Endodermal cell (in vitro differentiated cells): ENCODE measurements at regions not wholly inside any gene's neighbourhood (a gene's known extent, or its start where the extent isn't known, plus 50 kb on each side); places are given as distances from the start of the nearest gene placed in this dataset.

ENCODE experiments used
- DNase-seq: peaks from one replicate; pipeline ENCODE4 v3.0.0-alpha.2; 2017
- H3K27ac ChIP-seq: 2 replicates; pipeline ENCODE4 v1.5.1; 2013; ENCODE audit warnings: mild to moderate bottlenecking, low read depth, low read length, moderate library complexity
- H3K27me3 ChIP-seq: 2 replicates; pipeline ENCODE4 v1.6.1; 2013; ENCODE audit warnings: mild to moderate bottlenecking, low read length, moderate library complexity; ENCODE audit not compliant: insufficient read depth, control insufficient read depth, poor library complexity, severe bottlenecking
- H3K36me3 ChIP-seq: 2 replicates; pipeline ENCODE4 v1.7.0; 2013; ENCODE audit warnings: mild to moderate bottlenecking, low read length, moderate library complexity; ENCODE audit not compliant: control insufficient read depth, insufficient read depth
- H3K4me1 ChIP-seq: one replicate; pipeline ENCODE4 v1.7.0; 2013; ENCODE audit warnings: low read length; ENCODE audit not compliant: control insufficient read depth, insufficient read depth
- H3K4me3 ChIP-seq: 2 replicates; pipeline ENCODE4 v1.5.1; 2013; ENCODE audit warnings: mild to moderate bottlenecking, low read length, moderate library complexity
- H3K9ac ChIP-seq: 2 replicates; pipeline ENCODE4 v1.6.1; 2013; ENCODE audit warnings: mild to moderate bottlenecking, low read length, moderate library complexity; ENCODE audit not compliant: poor library complexity, severe bottlenecking; ENCODE audit errors: extremely low read depth
- H3K9me3 ChIP-seq: 2 replicates; pipeline ENCODE4 v1.6.1; 2013; ENCODE audit warnings: mild to moderate bottlenecking, low read length, moderate library complexity; ENCODE audit not compliant: control insufficient read depth
- H3K27ac Mint-ChIP-seq: 2 replicates; pipeline ENCODE4 v1.8.0; 2020; ENCODE audit warnings: mixed read lengths
- H3K27me3 Mint-ChIP-seq: 2 replicates; pipeline ENCODE4 v1.8.0; 2021; ENCODE audit warnings: mild to moderate bottlenecking, mixed read lengths; ENCODE audit not compliant: insufficient read depth
- H3K36me3 Mint-ChIP-seq: 2 replicates; pipeline ENCODE4 v1.8.0; 2020; ENCODE audit warnings: low read depth, mixed read lengths
- H3K4me1 Mint-ChIP-seq: 2 replicates; pipeline ENCODE4 v1.8.0; 2020; ENCODE audit warnings: mixed read lengths
- H3K4me3 Mint-ChIP-seq: 2 replicates; pipeline ENCODE4 v1.8.0; 2020; ENCODE audit warnings: mild to moderate bottlenecking, moderate library complexity, mixed read lengths
- H3K9me3 Mint-ChIP-seq: 2 replicates; pipeline ENCODE4 v1.8.0; 2020; ENCODE audit warnings: mild to moderate bottlenecking, mixed read lengths
- WGBS, 2 experiments: methylation state at CpG; one replicate each; pipeline versions ENCODE4 v1.1.5 to v1.1.7; 2013; ENCODE audit warnings: missing lambda C conversion rate in 2 of 2, mixed read lengths in 1 of 2; ENCODE audit not compliant: insufficient coverage in 1 of 2, insufficient read length in 1 of 2; 5-methylcytosine and 5-hydroxymethylcytosine counted together
- TF ChIP-seq, protein P1 (sequence below): fragments of 200-600 bp; sonication (generic); conservative IDR thresholded peaks from 2 replicates; pipeline ENCODE4 v1.5.0; 2021; ENCODE audit warnings: antibody characterized with exemption, mild to moderate bottlenecking

DNA sequence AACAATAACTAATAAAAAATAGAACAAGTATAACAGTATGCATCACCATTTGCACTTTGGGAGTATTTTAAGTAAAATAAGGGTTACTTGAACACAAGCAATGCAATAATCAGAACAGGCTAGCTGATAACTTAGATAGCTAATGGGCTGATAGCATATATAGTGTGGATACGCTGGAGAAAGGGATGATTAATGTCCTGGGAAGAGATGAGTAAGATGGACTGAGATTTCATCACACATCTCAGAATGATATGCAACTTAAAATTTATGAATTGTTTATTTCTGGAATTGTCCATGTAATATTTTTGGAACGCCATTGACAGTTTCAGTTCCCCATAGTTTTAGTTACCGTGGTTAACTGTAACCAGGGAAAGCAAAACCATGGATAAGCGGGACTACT lies 173.6 kb downstream of the ISL1 start:
- Histone ChIP-seq H3K27me3 (no peaks in the 10 kb centered on the region), H3K9ac (no peak overlapping the region), H3K4me1 (no peaks in the 10 kb centered on the region), H3K4me3 (no peak overlapping the region), H3K27ac (no peak overlapping the region), H3K36me3 (no peaks in the 10 kb centered on the region), H3K9me3 (no peaks in the 10 kb centered on the region)
- DNase-seq: no peak
- TF ChIP-seq, protein P1, sequence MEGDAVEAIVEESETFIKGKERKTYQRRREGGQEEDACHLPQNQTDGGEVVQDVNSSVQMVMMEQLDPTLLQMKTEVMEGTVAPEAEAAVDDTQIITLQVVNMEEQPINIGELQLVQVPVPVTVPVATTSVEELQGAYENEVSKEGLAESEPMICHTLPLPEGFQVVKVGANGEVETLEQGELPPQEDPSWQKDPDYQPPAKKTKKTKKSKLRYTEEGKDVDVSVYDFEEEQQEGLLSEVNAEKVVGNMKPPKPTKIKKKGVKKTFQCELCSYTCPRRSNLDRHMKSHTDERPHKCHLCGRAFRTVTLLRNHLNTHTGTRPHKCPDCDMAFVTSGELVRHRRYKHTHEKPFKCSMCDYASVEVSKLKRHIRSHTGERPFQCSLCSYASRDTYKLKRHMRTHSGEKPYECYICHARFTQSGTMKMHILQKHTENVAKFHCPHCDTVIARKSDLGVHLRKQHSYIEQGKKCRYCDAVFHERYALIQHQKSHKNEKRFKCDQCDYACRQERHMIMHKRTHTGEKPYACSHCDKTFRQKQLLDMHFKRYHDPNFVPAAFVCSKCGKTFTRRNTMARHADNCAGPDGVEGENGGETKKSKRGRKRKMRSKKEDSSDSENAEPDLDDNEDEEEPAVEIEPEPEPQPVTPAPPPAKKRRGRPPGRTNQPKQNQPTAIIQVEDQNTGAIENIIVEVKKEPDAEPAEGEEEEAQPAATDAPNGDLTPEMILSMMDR: no peak
- 89% methylated on average over 4 of the region's 4 CpGs; no CpG with 5 or more reads in 1 of the 2 experiments for WGBS, 2 experiments
- no peaks in the 10 kb centered on the region for H3K27me3 Mint-ChIP-seq
- H3K4me3 Mint-ChIP-seq: no peak overlapping the region
- H3K4me1 Mint-ChIP-seq: no peaks in the 10 kb centered on the region
- H3K9me3 Mint-ChIP-seq: no peaks in the 10 kb centered on the region
- no peaks in the 10 kb centered on the region for H3K36me3 Mint-ChIP-seq
- H3K27ac Mint-ChIP-seq: no peak overlapping the region

DNA sequence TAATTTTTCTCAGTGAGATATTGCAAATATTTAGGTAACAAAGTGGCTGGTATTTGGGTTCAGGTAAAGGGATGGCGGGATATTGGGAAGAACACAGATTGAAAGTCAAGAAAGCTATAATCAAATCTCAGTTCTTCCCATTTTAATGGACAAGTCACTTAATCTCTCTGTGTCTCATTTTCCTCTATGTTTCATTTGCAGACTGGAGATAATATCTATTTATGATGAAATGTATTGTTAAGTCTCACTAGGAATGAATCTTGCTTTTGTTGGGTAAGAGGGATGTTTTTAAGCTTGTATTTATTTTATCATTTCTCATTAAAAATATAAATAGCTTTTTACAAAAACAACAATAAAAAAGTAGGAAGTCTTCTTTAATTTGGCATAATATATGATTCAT lies 175.4 kb downstream of the ISL1 start:
- WGBS, 2 experiments: 80 to 87% methylated on average over 1 of the region's 1 CpG
- Mint-ChIP-seq H3K4me3 (no peak overlapping the region), H3K9me3 (no peaks in the 10 kb centered on the region), H3K36me3 (no peaks in the 10 kb centered on the region), H3K27me3 (no peaks in the 10 kb centered on the region), H3K4me1 (no peaks in the 10 kb centered on the region), H3K27ac (no peak overlapping the region)
- TF ChIP-seq, protein P1: no peak
- Histone ChIP-seq H3K27ac (no peak overlapping the region), H3K4me3 (no peak overlapping the region), H3K27me3 (no peaks in the 10 kb centered on the region), H3K9me3 (no peaks in the 10 kb centered on the region), H3K4me1 (no peaks in the 10 kb centered on the region), H3K9ac (no peak overlapping the region), H3K36me3 (no peaks in the 10 kb centered on the region)
- DNase-seq: no peak

DNA sequence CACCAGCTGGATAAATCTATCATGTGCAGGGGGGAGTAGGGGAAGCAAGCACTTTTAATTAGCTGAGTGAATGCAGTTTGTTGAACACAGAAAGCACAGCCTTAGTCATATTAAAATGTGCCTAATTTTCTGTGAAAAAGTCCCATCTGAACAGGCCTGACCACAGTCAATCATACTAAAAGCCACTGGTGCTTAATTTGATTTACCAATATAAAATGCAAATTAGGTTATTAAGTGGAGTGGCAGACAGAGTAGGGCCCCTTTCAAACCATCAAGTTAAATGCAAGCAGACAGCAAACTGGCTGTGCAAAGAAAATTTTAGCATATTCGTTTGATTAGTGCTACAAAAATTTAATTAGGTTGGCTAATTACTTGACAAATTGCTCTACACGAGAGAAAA lies 176.1 kb downstream of the ISL1 start:
- H3K27me3 Mint-ChIP-seq: no peaks in the 10 kb centered on the region
- no peaks in the 10 kb centered on the region for H3K36me3 Mint-ChIP-seq
- Histone ChIP-seq H3K9ac (no peak overlapping the region), H3K36me3 (no peaks in the 10 kb centered on the region), H3K27me3 (no peaks in the 10 kb centered on the region), H3K4me1 (no peaks in the 10 kb centered on the region), H3K27ac (no peak overlapping the region), H3K9me3 (no peaks in the 10 kb centered on the region), H3K4me3 (no peak overlapping the region)
- WGBS, 2 experiments: 75% methylated on average over 2 of the region's 2 CpGs; no CpG with 5 or more reads in 1 of the 2 experiments
- TF ChIP-seq, protein P1: no peak
- no peak for DNase-seq
- no peaks in the 10 kb centered on the region for H3K4me1 Mint-ChIP-seq
- H3K27ac Mint-ChIP-seq: no peak overlapping the region
- no peaks in the 10 kb centered on the region for H3K9me3 Mint-ChIP-seq
- H3K4me3 Mint-ChIP-seq: no peak overlapping the region
